D721Med (cell line): ENCODE measurements at regions not wholly inside any gene's neighbourhood (a gene's known extent, or its start where the extent isn't known, plus 50 kb on each side); places are given as distances from the start of the nearest gene placed in this dataset.
"Not testable (repeated sequence)": the region's sequence is repeated elsewhere in the genome, so short reads cannot be mapped to it uniquely, and the experiment has no call there.

Source experiments
- DNase-seq: peaks from one replicate; pipeline ENCODE4 v3.0.0; 2011; ENCODE audit warnings: low spot score; ENCODE audit not compliant: insufficient read length
- FAIRE-seq: peaks from 2 replicates; lab custom pipeline; 2011; peaks lifted over from hg19 to GRCh38; lab: Jason Lieb, UNC
- CTCF ChIP-seq: IDR thresholded peaks from 2 replicates; pipeline ENCODE4 v1.5.1; 2012; ENCODE audit warnings: mild to moderate bottlenecking, control low read depth; ENCODE audit not compliant: insufficient read depth; ENCODE audit errors: missing control alignments

GRCh38 chr10:18906636-18907035, 142.0 kb upstream of the MALRD1 start:
- no peak for TF ChIP-seq CTCF
- FAIRE-seq (no peak), DNase-seq (no peak)

GRCh38 chr10:18917431-18917830, 131.2 kb upstream of the MALRD1 start:
- DNase-seq, FAIRE-seq: not testable (repeated sequence)

- no peak for TF ChIP-seq CTCF
- no peak for DNase-seq
- no peak for FAIRE-seq
Observed at GRCh38 chr10:18918532-18918931, 130.1 kb upstream of the MALRD1 start.

- DNase-seq: no peak
- no peak for TF ChIP-seq CTCF
- FAIRE-seq: no peak
Observed at GRCh38 chr10:18949391-18949790, 99.2 kb upstream of the MALRD1 start.

- FAIRE-seq, DNase-seq: not testable (repeated sequence)
Observed at GRCh38 chr10:18951072-18951823, 97.4 kb upstream of the MALRD1 start.

GRCh38 chr10:18955061-18955460, 93.5 kb upstream of the MALRD1 start:
- TF ChIP-seq CTCF: no peak
- FAIRE-seq: no peak

GRCh38 chr10:18959369-18959768, 89.2 kb upstream of the MALRD1 start:
- FAIRE-seq (no peak), DNase-seq (no peak)
- no peak for TF ChIP-seq CTCF

More at GRCh38 chr10:18955061-18955460, 93.5 kb upstream of the MALRD1 start:
- DNase-seq: no peak

GRCh38 chr10:18960466-18961079, 88.0 kb upstream of the MALRD1 start:
- TF ChIP-seq CTCF: no peak
- FAIRE-seq (no peak), DNase-seq (no peak)
